ENCODE measurements at regions not wholly inside any gene's neighbourhood (a gene's known extent, or its start where the extent isn't known, plus 50 kb on each side); places are given as distances from the start of the nearest gene placed in this dataset.

DNA sequence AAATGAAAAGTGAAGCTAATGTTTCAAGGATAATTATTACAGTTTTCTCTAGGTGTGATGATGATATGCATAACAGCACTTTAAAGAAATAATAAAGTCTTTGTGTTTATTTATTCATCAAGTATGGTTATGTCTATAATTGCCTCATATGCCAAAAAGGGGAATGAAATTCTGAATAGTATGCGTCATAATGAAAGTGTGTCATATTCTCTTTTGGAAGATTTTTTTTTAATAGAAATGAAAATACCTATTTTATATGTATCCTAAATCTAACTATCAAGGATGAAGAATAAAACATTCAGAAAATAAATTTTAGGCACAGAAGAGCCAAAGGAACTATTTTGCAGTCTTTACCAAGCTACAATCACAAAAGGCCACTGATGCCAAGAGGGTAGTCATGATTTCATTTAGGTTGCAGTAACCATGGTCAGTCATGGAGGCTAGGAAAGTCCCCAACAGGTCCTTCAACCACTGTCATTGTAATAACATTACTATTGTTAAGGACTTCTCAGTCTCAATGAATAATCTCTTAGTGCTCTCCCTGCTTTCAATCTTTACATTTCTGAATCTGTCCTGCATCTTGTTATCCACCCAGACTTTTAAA, 712.5 kb downstream of the DCDC2C start:
- WGBS, 2 donors, result 88 to 96% methylated on average over 1 of the region's 1 CpG
- Histone ChIP-seq H3K4me3 (no peak overlapping the region), H3K9me3 (no peaks in the 10 kb centered on the region), H3K27ac (no peak overlapping the region), H3K36me3 (ENCODE audit: low read depth, missing control alignments) (no peaks in the 10 kb centered on the region), H3K4me1 (no peaks in the 10 kb centered on the region), H3K27me3 (no peaks in the 10 kb centered on the region)
- no peak for TF ChIP-seq POLR2A (IDR thresholded peaks at IDR 0.05)
- TF ChIP-seq, protein P1, sequence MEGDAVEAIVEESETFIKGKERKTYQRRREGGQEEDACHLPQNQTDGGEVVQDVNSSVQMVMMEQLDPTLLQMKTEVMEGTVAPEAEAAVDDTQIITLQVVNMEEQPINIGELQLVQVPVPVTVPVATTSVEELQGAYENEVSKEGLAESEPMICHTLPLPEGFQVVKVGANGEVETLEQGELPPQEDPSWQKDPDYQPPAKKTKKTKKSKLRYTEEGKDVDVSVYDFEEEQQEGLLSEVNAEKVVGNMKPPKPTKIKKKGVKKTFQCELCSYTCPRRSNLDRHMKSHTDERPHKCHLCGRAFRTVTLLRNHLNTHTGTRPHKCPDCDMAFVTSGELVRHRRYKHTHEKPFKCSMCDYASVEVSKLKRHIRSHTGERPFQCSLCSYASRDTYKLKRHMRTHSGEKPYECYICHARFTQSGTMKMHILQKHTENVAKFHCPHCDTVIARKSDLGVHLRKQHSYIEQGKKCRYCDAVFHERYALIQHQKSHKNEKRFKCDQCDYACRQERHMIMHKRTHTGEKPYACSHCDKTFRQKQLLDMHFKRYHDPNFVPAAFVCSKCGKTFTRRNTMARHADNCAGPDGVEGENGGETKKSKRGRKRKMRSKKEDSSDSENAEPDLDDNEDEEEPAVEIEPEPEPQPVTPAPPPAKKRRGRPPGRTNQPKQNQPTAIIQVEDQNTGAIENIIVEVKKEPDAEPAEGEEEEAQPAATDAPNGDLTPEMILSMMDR (IDR thresholded peaks at IDR 0.05), result no peak
- no peak for DNase-seq
- intact Hi-C loops (cut with DNase I; ENCODE audit: low total_unique reads), result no loop called here

DNA sequence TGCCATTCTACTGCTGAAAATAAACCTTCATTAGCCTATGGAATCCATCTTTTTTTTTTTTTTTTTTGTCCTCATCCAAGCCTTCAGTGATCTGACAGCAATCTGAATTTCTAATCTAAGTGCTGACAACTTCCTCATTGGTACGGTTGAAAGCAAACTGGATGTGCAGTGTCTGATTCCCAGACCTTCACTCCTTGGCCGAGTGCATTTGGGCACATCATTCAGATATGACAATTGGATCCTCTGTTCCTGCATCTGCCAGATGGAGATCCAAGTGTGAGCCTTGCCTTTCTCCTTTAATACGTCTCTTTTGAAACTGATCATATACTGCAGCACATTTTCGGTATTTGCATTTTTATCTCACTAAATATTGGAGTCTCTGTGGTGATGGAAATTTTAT, 713.1 kb downstream of the DCDC2C start:
- WGBS, 2 donors, result 81 to 90% methylated on average over 4 of the region's 4 CpGs
- intact Hi-C loops (cut with DNase I; ENCODE audit: low total_unique reads), result no loop called here
- no peaks in the 10 kb centered on the region for H3K36me3 ChIP-seq (ENCODE audit: low read depth, missing control alignments)
- DNase-seq, result no peak
- no peak for TF ChIP-seq POLR2A (IDR thresholded peaks at IDR 0.05)
- TF ChIP-seq, protein P1 (IDR thresholded peaks at IDR 0.05), result no peak
- no peaks in the 10 kb centered on the region for H3K9me3 ChIP-seq
- no peaks in the 10 kb centered on the region for H3K4me1 ChIP-seq
- H3K27me3 ChIP-seq, result no peaks in the 10 kb centered on the region
- no peak overlapping the region for H3K4me3 ChIP-seq
- no peak overlapping the region for H3K27ac ChIP-seq

DNA sequence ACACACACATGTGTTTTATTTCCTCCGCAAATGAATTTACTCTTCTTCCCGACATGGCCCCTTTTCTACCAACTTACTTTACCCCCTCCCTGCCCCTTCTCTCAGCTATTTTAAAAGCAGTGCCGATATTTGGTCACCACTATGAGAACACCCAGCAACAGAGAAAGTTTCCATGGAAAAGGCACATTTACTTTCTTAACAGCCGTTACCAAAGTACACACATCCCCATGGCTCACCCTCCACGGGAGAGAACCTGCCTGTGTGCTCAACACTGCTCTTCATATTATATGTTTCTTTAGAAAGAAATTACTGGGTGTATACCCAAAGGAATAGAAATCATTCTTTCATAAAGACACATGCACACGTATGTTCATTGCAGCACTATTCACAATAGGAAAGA, 714.4 kb downstream of the DCDC2C start:
- TF ChIP-seq, protein P1 (IDR thresholded peaks at IDR 0.05), result no peak
- TF ChIP-seq POLR2A (IDR thresholded peaks at IDR 0.05), result no peak
- Histone ChIP-seq H3K27me3 (no peaks in the 10 kb centered on the region), H3K27ac (no peak overlapping the region), H3K4me3 (no peak overlapping the region), H3K4me1 (no peaks in the 10 kb centered on the region), H3K9me3 (no peaks in the 10 kb centered on the region), H3K36me3 (ENCODE audit: low read depth, missing control alignments) (no peaks in the 10 kb centered on the region)
- intact Hi-C loops (cut with DNase I; ENCODE audit: low total_unique reads), result no loop called here
- WGBS, 2 donors, result 83 to 93% methylated on average over 6 of the region's 6 CpGs
- no peak for DNase-seq

DNA sequence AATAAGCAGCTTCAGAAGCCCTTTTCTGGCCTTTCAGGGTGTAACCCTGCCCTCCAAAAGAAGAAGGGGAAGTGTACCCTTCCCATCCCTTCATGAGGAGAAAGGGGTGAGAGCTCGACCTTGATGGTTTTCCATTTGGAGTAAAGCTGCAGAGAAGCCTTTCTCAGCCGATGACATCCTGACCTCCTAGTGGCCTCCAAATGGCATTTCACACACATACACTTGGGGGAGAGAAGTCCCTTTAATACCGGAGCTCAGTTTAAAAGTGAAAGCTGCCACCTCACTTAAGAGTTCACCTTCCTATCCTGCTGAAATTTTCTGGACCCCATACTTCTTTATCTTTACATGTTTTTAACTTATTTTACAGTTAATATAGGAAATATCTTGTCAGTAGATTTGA, 716.7 kb downstream of the DCDC2C start:
- Histone ChIP-seq H3K36me3 (ENCODE audit: low read depth, missing control alignments) (no peaks in the 10 kb centered on the region), H3K27me3 (no peaks in the 10 kb centered on the region), H3K4me1 (no peaks in the 10 kb centered on the region), H3K4me3 (no peak overlapping the region), H3K27ac (no peak overlapping the region), H3K9me3 (no peaks in the 10 kb centered on the region)
- DNase-seq, result no peak
- no peak for TF ChIP-seq POLR2A (IDR thresholded peaks at IDR 0.05)
- TF ChIP-seq, protein P1 (IDR thresholded peaks at IDR 0.05), result no peak
- intact Hi-C loops (cut with DNase I; ENCODE audit: low total_unique reads), result no loop called here
- WGBS, 2 donors, result 49 to 66% methylated on average over 3 of the region's 3 CpGs

DNA sequence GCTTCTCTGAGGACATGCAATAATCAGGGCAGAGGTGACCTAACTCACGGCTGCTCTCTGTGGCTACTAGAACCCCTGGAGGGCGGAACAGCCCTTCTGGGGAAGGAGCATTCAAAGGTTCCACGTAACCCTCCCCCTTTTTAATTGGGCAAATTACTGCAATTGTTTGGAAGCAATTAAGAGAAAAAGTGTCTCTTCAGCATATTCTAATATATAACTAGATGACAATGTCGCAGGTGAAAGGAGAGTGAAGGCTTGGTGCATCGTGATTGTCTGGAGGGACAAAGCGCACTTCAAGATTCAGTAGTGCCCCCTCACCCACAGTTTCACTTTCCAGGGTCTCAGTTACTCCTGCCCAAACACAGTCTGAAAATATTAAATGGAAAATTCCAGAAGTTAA, 720.8 kb downstream of the DCDC2C start:
- Histone ChIP-seq H3K36me3 (ENCODE audit: low read depth, missing control alignments) (no peaks in the 10 kb centered on the region), H3K9me3 (no peaks in the 10 kb centered on the region), H3K4me3 (no peak overlapping the region), H3K4me1 (no peaks in the 10 kb centered on the region), H3K27ac (no peak overlapping the region), H3K27me3 (no peaks in the 10 kb centered on the region)
- intact Hi-C loops (cut with DNase I; ENCODE audit: low total_unique reads), result no loop called here
- DNase-seq, result no peak
- TF ChIP-seq POLR2A (IDR thresholded peaks at IDR 0.05), result no peak
- TF ChIP-seq, protein P1 (IDR thresholded peaks at IDR 0.05), result no peak
- 86 to 87% methylated on average over 6 of the region's 6 CpGs for WGBS, 2 donors
